CD14-positive monocyte (primary cell): ENCODE measurements at regions not wholly inside any gene's neighbourhood (a gene's known extent, or its start where the extent isn't known, plus 50 kb on each side); places are given as distances from the start of the nearest gene placed in this dataset.

ENCODE experiments used
- DNase-seq, 3 donors: peaks; one replicate each; pipeline ENCODE4 v3.0.0-alpha.2; 2011 to 2022
- H2AFZ ChIP-seq: 2 replicates; pipeline ENCODE4 v1.6.0; 2012; ENCODE audit warnings: mild to moderate bottlenecking, low read depth, low read length, inconsistent platforms; ENCODE audit not compliant: insufficient read depth, poor library complexity, severe bottlenecking
- H3K27ac ChIP-seq, 2 donors: 1 replicate in 1 of 2; 2 replicates in 1 of 2; pipeline ENCODE4 v1.5.1; 2012 to 2013; ENCODE audit warnings: low read length in 2 of 2, control low read depth in 1 of 2, inconsistent platforms in 1 of 2, low read depth in 1 of 2, mild to moderate bottlenecking in 1 of 2
- H3K27me3 ChIP-seq, 2 donors: one replicate each; pipeline versions ENCODE4 v1.6.0 to v1.6.1; 2011 to 2013; ENCODE audit warnings: low read length in 2 of 2; ENCODE audit not compliant: control insufficient read depth in 2 of 2, insufficient read depth in 2 of 2
- H3K36me3 ChIP-seq, 2 donors: replicated peaks in 1 of 2; 1 replicate in 1 of 2; 2 replicates in 1 of 2; pipeline versions ENCODE4 v1.5.1 to v1.6.1; 2012 to 2013; ENCODE audit warnings: low read length in 2 of 2, control low read depth in 1 of 2, inconsistent platforms in 1 of 2, mild to moderate bottlenecking in 1 of 2; ENCODE audit not compliant: insufficient read depth in 2 of 2, control insufficient read depth in 1 of 2
- H3K4me1 ChIP-seq, 2 donors: 1 replicate in 1 of 2; 2 replicates in 1 of 2; pipeline versions ENCODE4 v1.5.1 to v1.6.1; 2012 to 2013; ENCODE audit warnings: low read length in 2 of 2, control low read depth in 1 of 2, inconsistent platforms in 1 of 2, mild to moderate bottlenecking in 1 of 2, moderate library complexity in 1 of 2; ENCODE audit not compliant: insufficient read depth in 2 of 2, control insufficient read depth in 1 of 2
- H3K4me2 ChIP-seq: replicated peaks from 2 replicates; pipeline ENCODE3; 2012; ENCODE audit warnings: low read length, moderate library complexity, mild to moderate bottlenecking; ENCODE audit not compliant: poor library complexity, severe bottlenecking; ENCODE audit errors: extremely low read depth
- H3K4me3 ChIP-seq, 3 experiments: fragments of 200-600 bp in 1 of 3; sonication (generic) in 1 of 3; replicated peaks in 1 of 3; 1 replicate in 2 of 3; 2 replicates in 1 of 3; pipeline ENCODE4 v1.5.1; 2011 to 2013; ENCODE audit warnings: low read length in 3 of 3, mild to moderate bottlenecking in 3 of 3, control low read depth in 2 of 3, low read depth in 2 of 3, inconsistent platforms in 1 of 3, moderate library complexity in 1 of 3
- H3K79me2 ChIP-seq: 2 replicates; pipeline ENCODE4 v1.6.0; 2012; ENCODE audit warnings: mild to moderate bottlenecking, control low read depth, inconsistent platforms, low read length, moderate library complexity; ENCODE audit not compliant: insufficient read depth
- H3K9ac ChIP-seq: 2 replicates; pipeline ENCODE4 v1.6.0; 2017; ENCODE audit warnings: low read length, mild to moderate bottlenecking; ENCODE audit not compliant: insufficient read depth, poor library complexity, severe bottlenecking
- H3K9me3 ChIP-seq, 2 donors: replicated peaks in 1 of 2; 1 replicate in 1 of 2; 2 replicates in 1 of 2; pipeline versions ENCODE4 v1.5.1 to v1.6.1; 2012 to 2013; ENCODE audit warnings: low read length in 2 of 2, control low read depth in 1 of 2; ENCODE audit not compliant: control insufficient read depth in 1 of 2, insufficient read depth in 1 of 2
- H4K20me1 ChIP-seq: 2 replicates; pipeline ENCODE4 v1.6.0; 2012; ENCODE audit warnings: mild to moderate bottlenecking, low read length, control low read depth, moderate library complexity; ENCODE audit not compliant: insufficient read depth
- H3K27ac Mint-ChIP-seq, 7 donors: one replicate each; pipeline ENCODE4 v1.8.0; 2020; ENCODE audit warnings: mild to moderate bottlenecking in 7 of 7, mixed read lengths in 7 of 7, moderate library complexity in 6 of 7, inconsistent platforms in 2 of 7
- H3K27me3 Mint-ChIP-seq, 3 donors: one replicate each; pipeline ENCODE4 v1.8.0; 2021 to 2022; ENCODE audit warnings: low read depth in 3 of 3, mild to moderate bottlenecking in 3 of 3, mixed read lengths in 3 of 3, moderate library complexity in 3 of 3, inconsistent platforms in 1 of 3
- H3K36me3 Mint-ChIP-seq, 2 donors: one replicate each; pipeline ENCODE4 v1.8.0; 2020; ENCODE audit warnings: mixed read lengths in 2 of 2, inconsistent platforms in 1 of 2, mild to moderate bottlenecking in 1 of 2
- H3K4me1 Mint-ChIP-seq: one replicate; pipeline ENCODE4 v1.8.0; 2020; ENCODE audit warnings: mild to moderate bottlenecking, mixed read lengths
- H3K4me3 Mint-ChIP-seq, 2 donors: one replicate each; pipeline ENCODE4 v1.8.0; 2020; ENCODE audit warnings: mild to moderate bottlenecking in 2 of 2, mixed read lengths in 2 of 2, moderate library complexity in 1 of 2
- H3K9me3 Mint-ChIP-seq, 7 donors: one replicate each; pipeline ENCODE4 v1.8.0; 2020 to 2022; ENCODE audit warnings: mixed read lengths in 7 of 7, mild to moderate bottlenecking in 6 of 7, moderate library complexity in 6 of 7, inconsistent platforms in 2 of 7
- WGBS: methylation state at CpG from one replicate; pipeline ENCODE4 v1.1.5; 2013; ENCODE audit warnings: missing lambda C conversion rate; ENCODE audit not compliant: insufficient coverage; 5-methylcytosine and 5-hydroxymethylcytosine counted together
- intact Hi-C, 2 donors: fragments of 100-400 bp; cut with micrococcal nuclease; formaldehyde crosslinking; loops; one replicate each; pipeline versions ENCODE4 v1.15.0 to v1.15.1; 2023
- TF ChIP-seq, protein P1 (sequence below): fragments of 200-600 bp; IDR thresholded peaks from one replicate; pipeline ENCODE4 v1.8.0; 2022; ENCODE audit warnings: antibody characterized with exemption, mild to moderate bottlenecking

GRCh38 chr22:22156716-22157347 lies 87.8 kb upstream of the VPREB1 start:
- peak overlapping the region in 1 of 3 experiments; percentile 53 for H3K4me3 ChIP-seq
- peak overlapping the region; percentile 95 for H2AFZ ChIP-seq
- no peaks in the 10 kb centered on the region for H3K36me3 Mint-ChIP-seq
- H3K9me3 Mint-ChIP-seq, result peaks cover 0 to 3% (median 0%) of the 10 kb centered on the region in 7 donors
- H3K4me3 Mint-ChIP-seq, result peak overlapping the region; percentile 39 to 75
- H3K4me2 ChIP-seq, result peak overlapping the region; percentile 66
- H3K9me3 ChIP-seq, result no peaks in the 10 kb centered on the region
- H3K4me1 ChIP-seq, result peaks cover 40 to 52% of the 10 kb centered on the region in 2 donors
- peak overlapping the region in 1 of 2 donors; percentile 69 for H3K27ac ChIP-seq
- H3K9ac ChIP-seq, result peak overlapping the region; percentile 54
- 0% methylated on average over 2 of the region's 9 CpGs for WGBS
- no peaks in the 10 kb centered on the region for H3K36me3 ChIP-seq
- H3K27me3 Mint-ChIP-seq, result peaks cover 0 to 2% (median 2%) of the 10 kb centered on the region in 3 donors
- peaks cover 48% of the 10 kb centered on the region for H3K4me1 Mint-ChIP-seq
- no peaks in the 10 kb centered on the region for H3K27me3 ChIP-seq
- intact Hi-C loops, result loop anchor here in 1 of 2 donors (2.0 to 5.0 kb wide), 2 partner anchors 46 to 95 kb away; no protein-coding TSS in a partner anchor
- no peaks in the 10 kb centered on the region for H3K79me2 ChIP-seq
- TF ChIP-seq, protein P1, sequence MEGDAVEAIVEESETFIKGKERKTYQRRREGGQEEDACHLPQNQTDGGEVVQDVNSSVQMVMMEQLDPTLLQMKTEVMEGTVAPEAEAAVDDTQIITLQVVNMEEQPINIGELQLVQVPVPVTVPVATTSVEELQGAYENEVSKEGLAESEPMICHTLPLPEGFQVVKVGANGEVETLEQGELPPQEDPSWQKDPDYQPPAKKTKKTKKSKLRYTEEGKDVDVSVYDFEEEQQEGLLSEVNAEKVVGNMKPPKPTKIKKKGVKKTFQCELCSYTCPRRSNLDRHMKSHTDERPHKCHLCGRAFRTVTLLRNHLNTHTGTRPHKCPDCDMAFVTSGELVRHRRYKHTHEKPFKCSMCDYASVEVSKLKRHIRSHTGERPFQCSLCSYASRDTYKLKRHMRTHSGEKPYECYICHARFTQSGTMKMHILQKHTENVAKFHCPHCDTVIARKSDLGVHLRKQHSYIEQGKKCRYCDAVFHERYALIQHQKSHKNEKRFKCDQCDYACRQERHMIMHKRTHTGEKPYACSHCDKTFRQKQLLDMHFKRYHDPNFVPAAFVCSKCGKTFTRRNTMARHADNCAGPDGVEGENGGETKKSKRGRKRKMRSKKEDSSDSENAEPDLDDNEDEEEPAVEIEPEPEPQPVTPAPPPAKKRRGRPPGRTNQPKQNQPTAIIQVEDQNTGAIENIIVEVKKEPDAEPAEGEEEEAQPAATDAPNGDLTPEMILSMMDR, result peak; percentile 84
- peak overlapping the region in 4 of 7 donors; percentile 48 to 74 (median 66) for H3K27ac Mint-ChIP-seq
- no peaks in the 10 kb centered on the region for H4K20me1 ChIP-seq
- peak; percentile 68 to 80 (median 77) for DNase-seq

GRCh38 chr22:22156348-22156715 lies 88.3 kb upstream of the VPREB1 start:
- no peaks in the 10 kb centered on the region for H4K20me1 ChIP-seq
- H3K27ac ChIP-seq, result no peak overlapping the region
- no peak overlapping the region for H3K4me3 ChIP-seq
- H3K4me3 Mint-ChIP-seq, result no peak overlapping the region
- no peak for DNase-seq
- H3K79me2 ChIP-seq, result no peaks in the 10 kb centered on the region
- intact Hi-C loops, result loop anchor here in 1 of 2 donors (2.0 to 5.0 kb wide), 2 partner anchors 46 to 94 kb away; no protein-coding TSS in a partner anchor
- no CpG with 5 or more reads among the region's 2 CpGs for WGBS
- no peak overlapping the region for H3K4me2 ChIP-seq
- H3K4me1 ChIP-seq, result peaks cover 40 to 53% of the 10 kb centered on the region in 2 donors
- H3K27me3 ChIP-seq, result no peaks in the 10 kb centered on the region
- no peak overlapping the region for H3K9ac ChIP-seq
- H2AFZ ChIP-seq, result no peak overlapping the region
- H3K27ac Mint-ChIP-seq, result no peak overlapping the region
- H3K4me1 Mint-ChIP-seq, result peaks cover 51% of the 10 kb centered on the region
- no peaks in the 10 kb centered on the region for H3K9me3 ChIP-seq
- TF ChIP-seq, protein P1, result no peak
- H3K27me3 Mint-ChIP-seq, result peaks cover 0 to 2% (median 2%) of the 10 kb centered on the region in 3 donors
- peaks cover 0 to 3% (median 0%) of the 10 kb centered on the region in 7 donors for H3K9me3 Mint-ChIP-seq
- H3K36me3 ChIP-seq, result no peaks in the 10 kb centered on the region
- no peaks in the 10 kb centered on the region for H3K36me3 Mint-ChIP-seq
